T-helper 1 cell treated with Interleukin-12 subunit alpha and Interleukin-12 subunit beta and Interleukin-4 antibody, amounts not matched to agents 30 μg/mL and 1 μg/mL, for 36 hours (primary cell): ENCODE measurements at regions not wholly inside any gene's neighbourhood (a gene's known extent, or its start where the extent isn't known, plus 50 kb on each side); places are given as distances from the start of the nearest gene placed in this dataset.
"Not testable (repeated sequence)": the region's sequence is repeated elsewhere in the genome, so short reads cannot be mapped to it uniquely, and the experiment has no call there.

Experiments used
- H3K27ac Mint-ChIP-seq: one replicate; pipeline ENCODE4 v1.8.0; 2021; ENCODE audit warnings: mild to moderate bottlenecking, mixed read lengths
- H3K27me3 Mint-ChIP-seq: one replicate; pipeline ENCODE4 v1.8.0; 2021; ENCODE audit warnings: low read depth, mixed read lengths
- H3K36me3 Mint-ChIP-seq: one replicate; pipeline ENCODE4 v1.8.0; 2021; ENCODE audit warnings: low read depth, mixed read lengths
- H3K4me1 Mint-ChIP-seq: one replicate; pipeline ENCODE4 v1.8.0; 2021; ENCODE audit warnings: low read depth, mixed read lengths
- H3K4me3 Mint-ChIP-seq: one replicate; pipeline ENCODE4 v1.8.0; 2021; ENCODE audit warnings: mild to moderate bottlenecking, moderate library complexity, mixed read lengths
- H3K9me3 Mint-ChIP-seq: one replicate; pipeline ENCODE4 v1.8.0; 2021; ENCODE audit warnings: mixed read lengths

DNA sequence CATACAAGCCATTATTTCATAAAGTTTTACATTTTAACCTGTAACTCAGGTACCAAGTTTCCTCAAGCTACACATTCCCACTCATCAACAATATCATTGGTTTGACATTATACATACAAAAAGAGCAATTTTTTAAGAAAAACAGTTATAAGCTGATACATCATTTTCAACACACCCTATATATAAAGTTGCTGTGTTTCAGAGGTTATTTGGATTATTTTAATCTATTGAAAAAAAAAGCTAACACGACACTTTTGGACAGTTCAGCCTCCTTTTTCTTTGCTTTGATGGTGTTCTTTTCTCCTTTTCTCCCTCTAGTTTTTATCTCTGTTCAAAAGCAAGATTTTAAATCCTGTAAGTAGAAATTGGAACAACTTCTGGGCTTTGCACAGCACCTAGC is 175.9 kb upstream of the CREB1 start:
- Mint-ChIP-seq H3K27ac (no peak overlapping the region), H3K4me1 (peaks cover 8% of the 10 kb centered on the region), H3K27me3 (peaks cover 4% of the 10 kb centered on the region), H3K9me3 (peaks cover 3% of the 10 kb centered on the region), H3K36me3 (peaks cover 4% of the 10 kb centered on the region), H3K4me3 (no peak overlapping the region)

DNA sequence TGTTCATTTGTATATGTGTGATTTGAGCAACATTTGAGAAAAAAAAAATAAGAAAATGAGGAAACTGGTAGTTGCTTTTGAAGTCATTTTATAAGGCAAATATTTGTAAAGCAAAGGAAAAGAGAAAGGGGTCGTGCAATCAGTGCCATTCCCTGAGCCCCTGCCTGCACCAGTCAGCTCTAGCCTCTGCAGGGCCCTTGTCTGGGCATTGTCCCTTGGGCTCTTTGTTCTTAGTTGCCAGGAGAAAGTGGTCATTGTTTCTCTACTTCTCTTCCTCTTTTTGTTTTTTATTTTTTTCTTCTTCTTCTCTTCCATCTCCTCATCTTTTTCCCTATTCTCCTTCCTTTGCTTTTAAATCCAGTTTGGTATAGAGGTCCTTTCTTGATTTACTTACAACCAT is 175.3 kb upstream of the CREB1 start:
- H3K36me3 Mint-ChIP-seq, result peaks cover 4% of the 10 kb centered on the region
- peaks cover 8% of the 10 kb centered on the region for H3K4me1 Mint-ChIP-seq
- H3K9me3 Mint-ChIP-seq, result peaks cover 3% of the 10 kb centered on the region
- H3K27me3 Mint-ChIP-seq, result peaks cover 4% of the 10 kb centered on the region
- no peak overlapping the region for H3K27ac Mint-ChIP-seq
- no peak overlapping the region for H3K4me3 Mint-ChIP-seq

DNA sequence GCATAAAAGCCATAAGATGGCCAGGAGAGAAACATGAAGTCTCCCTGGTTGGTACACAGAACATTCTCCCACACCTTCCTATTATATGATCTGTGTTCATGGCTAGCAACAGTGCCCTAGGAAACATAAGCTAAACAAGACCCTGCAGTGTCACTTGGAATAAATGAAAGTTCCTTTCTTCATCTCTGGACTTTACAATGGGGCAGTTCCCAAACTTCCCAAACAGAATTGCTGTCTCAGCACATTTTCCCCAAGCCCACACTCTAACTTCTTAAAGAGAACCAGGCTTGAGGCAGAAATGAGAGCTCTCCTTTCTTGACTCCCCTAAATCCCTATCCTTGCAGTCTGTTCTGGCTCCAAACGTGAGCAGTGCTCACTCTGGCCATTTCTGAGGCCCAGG is 173.2 kb upstream of the CREB1 start:
- no peak overlapping the region for H3K27ac Mint-ChIP-seq
- H3K4me1 Mint-ChIP-seq, result peaks cover 8% of the 10 kb centered on the region
- H3K9me3 Mint-ChIP-seq, result peaks cover 3% of the 10 kb centered on the region
- peaks cover 4% of the 10 kb centered on the region for H3K27me3 Mint-ChIP-seq
- no peak overlapping the region for H3K4me3 Mint-ChIP-seq
- H3K36me3 Mint-ChIP-seq, result peaks cover 4% of the 10 kb centered on the region

DNA sequence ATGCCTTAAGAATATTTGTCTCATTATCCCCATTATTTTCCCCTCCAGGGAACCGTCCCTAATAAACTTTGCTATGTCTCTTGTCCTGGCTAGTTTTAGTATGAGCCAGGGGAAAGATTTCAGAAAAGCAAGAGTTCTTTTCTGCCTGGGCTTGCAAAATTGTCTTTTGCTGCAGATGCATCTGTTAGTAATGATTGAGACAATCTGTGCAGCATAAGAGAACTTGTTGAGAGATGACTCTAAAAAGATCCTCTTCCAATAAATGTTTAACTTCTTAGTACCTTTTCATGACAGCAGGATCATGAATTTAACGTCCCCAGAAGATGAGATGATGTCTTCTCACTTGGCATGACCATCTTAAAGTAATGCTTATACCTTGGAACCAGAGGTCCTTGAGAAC is 172.5 kb upstream of the CREB1 start:
- no peak overlapping the region for H3K4me3 Mint-ChIP-seq
- H3K4me1 Mint-ChIP-seq, result peaks cover 8% of the 10 kb centered on the region
- H3K9me3 Mint-ChIP-seq, result peaks cover 3% of the 10 kb centered on the region
- H3K36me3 Mint-ChIP-seq, result peaks cover 4% of the 10 kb centered on the region
- H3K27me3 Mint-ChIP-seq, result peaks cover 4% of the 10 kb centered on the region
- H3K27ac Mint-ChIP-seq, result no peak overlapping the region

DNA sequence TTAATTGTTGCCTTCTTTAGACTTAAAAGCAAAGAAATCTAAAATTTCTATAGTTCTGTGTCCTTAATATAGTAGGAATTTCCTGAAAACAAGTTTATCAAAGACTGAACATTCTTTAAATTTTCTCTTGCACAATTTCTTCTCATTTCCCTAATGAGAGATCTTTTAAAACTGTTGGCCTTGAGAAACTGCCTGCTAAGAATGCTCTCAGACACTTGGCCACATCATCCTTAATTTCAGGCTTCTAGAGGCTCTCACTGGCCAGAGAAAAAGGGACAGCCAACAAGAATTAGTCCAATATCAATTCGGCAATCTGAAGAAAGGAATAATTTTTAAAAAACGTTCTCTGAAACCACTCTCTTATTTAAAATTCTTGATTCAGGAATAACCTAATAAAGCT is 167.0 kb upstream of the CREB1 start:
- no peak overlapping the region for H3K27ac Mint-ChIP-seq
- no peaks in the 10 kb centered on the region for H3K36me3 Mint-ChIP-seq
- H3K9me3 Mint-ChIP-seq, result no peaks in the 10 kb centered on the region
- no peaks in the 10 kb centered on the region for H3K27me3 Mint-ChIP-seq
- H3K4me1 Mint-ChIP-seq, result no peaks in the 10 kb centered on the region
- H3K4me3 Mint-ChIP-seq, result no peak overlapping the region

DNA sequence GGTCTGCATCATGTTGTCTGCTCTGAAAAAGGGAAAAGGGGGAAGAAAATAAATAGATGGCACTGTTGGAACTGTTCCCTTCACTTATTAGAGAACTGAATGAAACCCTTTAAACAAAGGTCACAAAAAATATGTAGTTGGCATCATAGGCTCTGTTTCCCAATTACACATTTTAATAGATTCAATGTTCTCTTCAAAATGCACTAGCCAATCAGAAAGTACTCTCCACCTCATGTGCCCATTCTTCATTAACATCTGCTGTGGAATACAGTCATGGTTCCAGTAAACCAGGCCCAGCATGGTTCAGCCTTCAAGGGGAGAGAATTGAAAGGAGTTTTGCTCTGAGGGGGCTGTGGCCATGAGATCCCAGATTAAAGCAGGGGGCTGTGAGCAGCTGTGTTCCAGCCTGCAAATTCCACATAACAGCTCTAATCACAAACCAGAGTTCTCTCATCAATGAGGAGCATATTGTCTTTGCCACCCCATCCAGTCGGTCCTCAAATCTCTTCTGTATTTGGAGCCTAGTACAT is 165.9 kb upstream of the CREB1 start:
- Mint-ChIP-seq H3K27ac (no peak overlapping the region), H3K4me1 (no peaks in the 10 kb centered on the region), H3K9me3 (no peaks in the 10 kb centered on the region), H3K27me3 (no peaks in the 10 kb centered on the region), H3K4me3 (no peak overlapping the region), H3K36me3 (no peaks in the 10 kb centered on the region)

DNA sequence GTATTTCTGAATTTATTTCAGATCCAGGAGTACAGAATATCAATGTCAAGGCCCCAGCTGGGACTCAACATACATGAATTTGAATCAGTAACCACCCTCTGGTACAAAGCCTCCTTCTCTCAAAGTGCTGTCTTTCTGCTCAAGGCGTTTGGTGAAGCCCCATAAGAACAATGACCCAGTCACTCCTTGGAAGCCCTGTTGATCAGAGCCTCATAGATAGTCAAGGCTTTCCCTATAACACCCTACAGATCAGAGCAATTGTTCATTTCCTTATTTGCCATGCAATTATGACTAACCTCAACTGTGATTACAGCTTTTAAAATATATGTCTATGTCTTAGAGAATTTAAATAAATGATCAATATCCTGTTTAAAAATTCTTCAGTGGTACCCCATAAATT is 159.1 kb upstream of the CREB1 start:
- Mint-ChIP-seq H3K27me3 (no peaks in the 10 kb centered on the region), H3K9me3 (peaks cover 11% of the 10 kb centered on the region), H3K4me3 (no peak overlapping the region), H3K36me3 (peaks cover 3% of the 10 kb centered on the region), H3K27ac (no peak overlapping the region), H3K4me1 (no peaks in the 10 kb centered on the region)

DNA sequence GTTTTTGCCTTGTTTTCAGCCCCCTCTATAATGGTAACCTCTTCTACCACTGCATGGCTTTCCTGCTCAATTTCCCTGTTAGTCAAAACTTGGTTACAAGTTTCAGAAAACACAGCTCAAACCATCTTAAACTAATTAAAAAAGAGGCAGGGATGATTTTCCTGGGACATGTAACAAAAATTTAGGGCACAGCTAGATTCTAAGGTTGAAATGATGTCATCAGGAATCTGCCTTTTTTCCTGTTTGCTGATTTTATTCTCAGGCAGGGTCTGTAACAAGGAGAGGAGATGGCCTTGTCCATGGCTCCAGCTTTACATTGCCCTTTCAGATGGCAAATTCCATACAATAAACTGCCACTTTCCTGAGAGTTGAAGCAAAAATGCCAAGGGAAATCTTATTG is 157.9 kb upstream of the CREB1 start:
- H3K4me3 Mint-ChIP-seq, result no peak overlapping the region
- no peaks in the 10 kb centered on the region for H3K27me3 Mint-ChIP-seq
- H3K9me3 Mint-ChIP-seq, result peaks cover 17% of the 10 kb centered on the region
- peaks cover 3% of the 10 kb centered on the region for H3K36me3 Mint-ChIP-seq
- H3K27ac Mint-ChIP-seq, result no peak overlapping the region
- no peaks in the 10 kb centered on the region for H3K4me1 Mint-ChIP-seq

DNA sequence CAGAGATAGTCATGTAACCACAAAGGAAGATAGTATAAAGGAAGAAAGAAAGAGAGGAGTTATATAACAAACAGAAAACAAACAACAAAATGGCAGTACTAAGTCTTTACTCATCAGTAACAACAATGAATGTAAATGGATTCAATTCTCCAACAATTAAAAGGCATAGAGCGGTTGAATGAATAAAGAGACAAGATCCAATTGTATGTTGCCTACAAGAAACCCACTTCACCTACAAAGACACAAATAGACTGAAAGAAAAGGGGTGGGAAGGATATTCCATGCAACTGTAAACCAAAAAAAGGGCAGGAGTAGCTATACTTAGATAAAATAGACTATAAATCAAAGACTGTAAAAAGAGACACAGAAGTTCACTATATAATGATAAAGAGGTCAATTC is 157.3 kb upstream of the CREB1 start:
- H3K4me1 Mint-ChIP-seq, result no peaks in the 10 kb centered on the region
- H3K27me3 Mint-ChIP-seq, result no peaks in the 10 kb centered on the region
- H3K9me3 Mint-ChIP-seq, result peaks cover 22% of the 10 kb centered on the region
- H3K27ac Mint-ChIP-seq, result no peak overlapping the region
- H3K36me3 Mint-ChIP-seq, result peaks cover 4% of the 10 kb centered on the region
- no peak overlapping the region for H3K4me3 Mint-ChIP-seq

DNA sequence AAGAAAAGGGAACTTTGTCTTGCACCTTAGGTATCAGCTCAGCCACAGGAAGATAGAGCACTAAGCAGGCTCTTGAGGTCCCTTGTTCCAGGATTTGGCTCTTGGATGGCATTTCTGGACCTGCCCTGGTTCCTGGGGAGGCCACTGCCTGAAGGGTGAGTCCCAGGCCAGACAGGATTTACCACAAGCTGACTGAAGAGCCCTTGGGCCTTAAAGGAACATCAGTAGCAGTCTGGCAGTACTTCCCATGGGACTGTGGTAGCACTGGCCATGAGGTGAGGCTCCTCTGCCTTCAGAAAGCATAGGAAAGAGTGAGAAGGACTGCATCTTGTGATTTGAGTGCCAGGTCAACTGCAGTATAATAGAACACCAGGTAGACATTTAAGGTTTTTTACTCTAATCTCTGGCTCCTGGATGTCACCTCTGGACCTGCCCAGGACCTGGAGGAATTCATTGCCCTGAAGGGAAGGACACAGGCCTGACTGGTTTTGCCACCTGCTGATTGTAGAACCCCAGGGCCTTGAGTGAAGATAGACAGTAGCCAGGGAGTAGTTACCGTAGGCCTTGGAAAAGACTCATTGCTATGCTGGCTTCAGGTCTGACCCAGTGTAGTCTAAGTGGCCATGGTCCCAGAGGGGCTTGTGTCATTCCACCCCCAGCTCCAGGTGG is 154.4 kb upstream of the CREB1 start:
- H3K36me3 Mint-ChIP-seq, result peaks cover 17% of the 10 kb centered on the region
- H3K9me3 Mint-ChIP-seq, result peaks cover 49% of the 10 kb centered on the region
- H3K27me3 Mint-ChIP-seq, result no peaks in the 10 kb centered on the region
- H3K27ac Mint-ChIP-seq, result no peak overlapping the region
- no peaks in the 10 kb centered on the region for H3K4me1 Mint-ChIP-seq
- no peak overlapping the region for H3K4me3 Mint-ChIP-seq

DNA sequence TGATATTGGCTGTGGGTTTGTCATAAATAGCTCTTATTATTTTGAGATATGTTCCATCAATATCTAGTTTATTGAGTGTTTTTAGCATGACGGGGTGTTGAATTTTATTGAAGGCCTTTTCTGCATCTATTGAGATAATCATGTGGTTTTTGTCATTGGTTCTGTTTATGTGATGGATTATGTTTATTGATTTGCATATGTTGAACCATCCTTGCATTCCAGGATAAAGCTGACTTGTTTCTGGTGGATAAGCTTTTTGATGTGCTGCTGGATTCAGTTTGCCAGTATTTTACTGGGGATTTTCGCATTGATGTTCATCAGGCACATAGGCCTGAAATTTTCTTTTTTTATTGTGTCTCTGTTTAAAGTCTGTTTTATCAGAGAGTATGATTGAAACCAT is 151.1 kb upstream of the CREB1 start:
- H3K27me3 Mint-ChIP-seq, H3K27ac Mint-ChIP-seq, H3K4me1 Mint-ChIP-seq, H3K4me3 Mint-ChIP-seq: not testable (repeated sequence)
- Mint-ChIP-seq H3K9me3 (peaks cover 57% of the 10 kb centered on the region), H3K36me3 (peaks cover 15% of the 10 kb centered on the region)

DNA sequence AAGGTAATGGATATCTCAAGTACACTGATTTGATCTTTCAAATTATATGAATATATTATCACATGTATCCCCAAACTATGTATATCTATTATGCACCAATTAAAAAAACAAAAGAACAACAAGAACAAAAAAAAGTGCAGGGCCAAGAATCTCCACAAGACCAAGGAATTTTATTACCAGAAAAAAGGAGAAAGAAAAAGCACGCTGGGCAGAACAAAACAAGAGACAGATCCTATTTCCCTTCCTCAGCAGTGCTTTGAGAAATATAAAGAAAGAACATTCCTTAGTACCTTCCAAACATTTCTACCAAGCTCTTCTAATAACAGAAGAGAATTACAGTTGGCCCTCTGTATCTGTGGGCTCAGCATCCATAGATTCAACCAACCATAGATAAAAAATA is 144.7 kb upstream of the CREB1 start:
- no peaks in the 10 kb centered on the region for H3K4me1 Mint-ChIP-seq
- no peak overlapping the region for H3K27ac Mint-ChIP-seq
- no peak overlapping the region for H3K4me3 Mint-ChIP-seq
- no peaks in the 10 kb centered on the region for H3K27me3 Mint-ChIP-seq
- no peaks in the 10 kb centered on the region for H3K36me3 Mint-ChIP-seq
- peaks cover 27% of the 10 kb centered on the region for H3K9me3 Mint-ChIP-seq

DNA sequence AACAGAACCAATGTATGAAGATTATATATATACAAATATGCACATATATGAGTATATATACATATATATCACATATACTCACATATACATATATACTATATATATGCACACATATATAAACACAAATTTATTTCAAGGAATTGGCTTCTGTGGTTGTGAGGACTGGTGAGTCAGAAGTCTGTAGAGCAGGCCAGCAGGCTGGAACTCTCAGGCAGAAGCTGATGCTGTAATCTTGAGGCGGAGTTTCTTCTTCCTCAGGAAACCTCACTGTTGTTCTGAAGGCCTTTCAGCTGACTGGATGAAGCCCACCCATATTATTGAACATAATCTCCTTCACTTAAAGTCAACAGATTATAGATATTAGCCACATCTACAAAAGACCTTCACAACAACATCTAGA is 143.9 kb upstream of the CREB1 start:
- H3K9me3 Mint-ChIP-seq, result peaks cover 24% of the 10 kb centered on the region
- no peaks in the 10 kb centered on the region for H3K36me3 Mint-ChIP-seq
- no peak overlapping the region for H3K27ac Mint-ChIP-seq
- H3K4me1 Mint-ChIP-seq, result no peaks in the 10 kb centered on the region
- H3K27me3 Mint-ChIP-seq, result no peaks in the 10 kb centered on the region
- no peak overlapping the region for H3K4me3 Mint-ChIP-seq

DNA sequence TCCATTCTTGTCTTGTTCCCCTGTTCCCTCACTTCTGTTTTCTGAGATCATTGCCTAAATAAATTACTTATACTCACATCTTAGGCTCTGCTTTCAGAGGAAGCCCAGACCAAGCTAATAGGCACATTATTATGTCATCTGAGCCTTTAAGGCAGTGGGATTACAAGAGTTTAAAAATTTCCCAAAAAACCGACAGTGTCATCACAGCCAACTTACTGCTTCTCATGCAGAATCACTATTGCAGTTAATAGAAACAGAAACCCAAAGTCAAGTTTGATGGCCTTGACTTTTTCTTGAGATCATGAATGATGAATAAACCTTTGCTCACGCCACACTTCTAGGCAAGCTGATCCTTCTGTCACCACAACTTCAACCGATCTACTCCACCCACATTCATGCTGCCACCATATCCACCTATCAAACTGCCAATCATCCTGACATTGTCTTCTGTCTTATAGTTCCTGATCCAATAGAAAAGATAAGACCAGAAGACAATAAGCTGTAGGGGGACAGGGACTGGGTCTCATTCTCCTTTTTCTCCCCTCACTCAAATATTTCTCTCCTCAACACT is 142.7 kb upstream of the CREB1 start:
- Mint-ChIP-seq H3K27me3 (peaks cover 6% of the 10 kb centered on the region), H3K27ac (no peak overlapping the region), H3K4me3 (no peak overlapping the region), H3K36me3 (no peaks in the 10 kb centered on the region), H3K9me3 (peaks cover 14% of the 10 kb centered on the region), H3K4me1 (no peaks in the 10 kb centered on the region)

DNA sequence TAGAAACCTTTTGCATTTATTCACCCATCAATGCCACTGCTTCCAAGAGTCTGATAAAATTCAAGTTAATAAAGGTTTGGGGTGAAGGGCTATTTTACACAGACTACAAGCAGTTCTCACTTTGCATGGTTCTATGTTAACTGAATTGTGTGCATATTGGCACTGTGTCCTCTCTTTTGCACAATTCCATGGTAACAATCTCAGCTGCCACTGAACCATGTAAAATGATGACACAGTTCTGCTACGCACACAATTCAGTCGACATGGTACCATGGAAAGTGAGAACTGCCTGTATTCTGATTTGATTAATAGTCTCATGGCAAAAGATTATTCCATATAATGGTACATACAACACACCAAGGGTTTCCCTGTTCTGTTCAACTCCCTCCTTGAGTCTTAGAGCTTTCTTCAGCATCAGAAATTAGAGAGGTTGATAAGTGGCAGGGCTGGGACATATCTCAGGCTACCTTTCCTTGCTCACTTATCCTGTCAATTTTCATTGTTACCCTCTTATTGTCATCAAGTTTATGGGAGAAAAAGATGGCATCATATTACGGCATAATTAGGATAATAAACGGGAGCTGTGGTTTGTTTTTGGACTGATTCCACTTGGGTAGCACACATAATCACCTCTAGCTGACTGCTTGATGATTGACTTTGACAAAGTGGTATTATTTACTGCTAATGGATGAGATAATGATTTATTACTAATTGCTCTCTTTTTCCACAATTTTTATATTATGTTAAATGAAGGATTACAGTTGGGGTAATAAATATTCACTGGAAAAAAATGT is 139.3 kb upstream of the CREB1 start:
- Mint-ChIP-seq H3K9me3 (peaks cover 4% of the 10 kb centered on the region), H3K27ac (no peak overlapping the region)

More for the DNA sequence above, 139.3 kb upstream of the CREB1 start:
- H3K4me1 Mint-ChIP-seq, result no peaks in the 10 kb centered on the region
- H3K4me3 Mint-ChIP-seq, result no peak overlapping the region
- peaks cover 3% of the 10 kb centered on the region for H3K36me3 Mint-ChIP-seq
- peaks cover 10% of the 10 kb centered on the region for H3K27me3 Mint-ChIP-seq
